ENCODE measurements at regions not wholly inside any gene's neighbourhood (a gene's known extent, or its start where the extent isn't known, plus 50 kb on each side); places are given as distances from the start of the nearest gene placed in this dataset.
"Not testable (repeated sequence)": the region's sequence is repeated elsewhere in the genome, so short reads cannot be mapped to it uniquely, and the experiment has no call there.

- DNase-seq (ENCODE audit: low spot score): no peak
These were observed 326.3 kb downstream of the CHL1 start for GRCh38 chr3:522888-523287.

DNA sequence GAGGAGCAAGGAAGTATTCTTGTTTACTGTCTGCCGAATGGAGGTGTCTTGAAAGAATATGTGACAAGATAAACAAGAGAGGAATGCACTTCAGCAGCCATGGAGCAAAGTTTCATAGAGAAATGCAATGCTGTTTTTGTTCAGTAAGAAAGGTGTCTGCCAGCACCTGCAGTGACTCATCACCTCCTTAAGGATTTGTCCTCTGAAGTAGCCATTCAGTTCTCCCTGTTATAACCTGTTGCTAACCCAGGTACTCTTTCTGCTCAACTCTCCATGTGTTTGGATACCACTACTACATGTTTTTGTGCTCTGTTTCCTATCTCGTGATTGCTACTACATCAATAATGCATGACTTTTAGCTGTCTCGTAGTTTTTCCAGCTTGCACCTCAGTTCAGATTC is 328.9 kb downstream of the CHL1 start:
- DNase-seq (ENCODE audit: low spot score): no peak

DNA sequence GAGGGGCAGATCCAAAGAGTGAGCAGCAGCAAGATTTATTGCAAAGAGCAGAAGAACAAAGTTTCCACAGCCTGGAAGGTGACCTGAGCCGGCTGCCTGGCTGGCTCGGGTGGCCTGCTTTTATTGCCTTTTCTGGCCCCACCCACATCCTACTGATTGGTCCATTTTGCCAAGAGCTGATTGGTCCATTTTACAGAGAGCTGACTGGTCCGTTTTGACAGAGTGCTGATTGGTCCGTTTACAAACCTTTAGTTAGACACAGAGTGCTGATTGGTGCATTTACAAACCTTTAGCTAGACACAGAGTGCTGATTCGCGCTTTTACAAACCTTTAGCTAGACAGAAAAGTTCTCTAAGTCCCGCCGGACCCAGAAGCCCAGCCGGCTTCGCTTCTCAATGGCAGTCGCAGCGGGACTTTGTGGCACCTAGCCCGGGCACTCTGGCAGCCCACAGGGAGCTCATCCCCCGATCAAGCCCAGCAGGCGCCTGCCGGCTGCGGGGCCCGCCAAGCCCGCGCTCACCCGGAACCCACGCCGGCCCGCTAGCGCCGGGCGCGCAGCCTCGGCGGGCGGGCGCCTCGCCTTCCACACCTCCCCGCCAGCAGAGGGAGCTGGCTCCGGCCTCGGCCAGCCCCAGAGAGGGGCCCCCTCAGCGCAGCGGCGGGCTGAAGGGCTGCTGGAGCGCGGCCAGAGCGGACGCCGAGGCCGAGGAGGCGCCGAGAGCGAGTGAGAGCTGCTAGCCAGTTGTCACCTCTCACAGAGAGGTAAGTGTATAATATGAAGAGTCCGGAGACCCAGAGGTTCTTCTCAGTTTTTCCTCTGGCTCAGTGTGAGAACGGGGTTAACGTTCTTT is 339.2 kb downstream of the CHL1 start:
- no peak for DNase-seq (ENCODE audit: low spot score)

GRCh38 chr3:536417-536813 is 339.9 kb downstream of the CHL1 start:
- no peak for DNase-seq (ENCODE audit: low spot score)

GRCh38 chr3:541062-541801 is 344.7 kb downstream of the CHL1 start:
- DNase-seq (ENCODE audit: low spot score): no peak

DNA sequence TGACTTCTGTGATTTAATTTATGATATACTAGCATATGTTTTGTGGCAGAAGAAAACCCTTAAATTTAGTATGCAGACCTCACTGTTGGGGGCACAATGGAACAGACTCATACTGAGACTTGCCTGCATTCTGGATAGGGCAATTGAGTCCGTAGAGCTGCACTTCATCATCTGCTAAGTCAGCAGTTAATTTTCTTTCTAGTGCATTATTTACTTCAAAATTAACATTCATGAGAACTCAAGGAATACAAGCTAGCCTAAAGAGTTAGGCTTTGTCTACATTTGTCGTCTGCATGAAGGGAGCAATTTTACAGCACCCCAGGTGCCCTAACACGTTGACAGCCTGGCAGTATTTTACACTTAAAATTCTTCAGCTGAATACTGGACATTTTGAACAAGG is 345.5 kb downstream of the CHL1 start:
- DNase-seq (ENCODE audit: low spot score): no peak

DNA sequence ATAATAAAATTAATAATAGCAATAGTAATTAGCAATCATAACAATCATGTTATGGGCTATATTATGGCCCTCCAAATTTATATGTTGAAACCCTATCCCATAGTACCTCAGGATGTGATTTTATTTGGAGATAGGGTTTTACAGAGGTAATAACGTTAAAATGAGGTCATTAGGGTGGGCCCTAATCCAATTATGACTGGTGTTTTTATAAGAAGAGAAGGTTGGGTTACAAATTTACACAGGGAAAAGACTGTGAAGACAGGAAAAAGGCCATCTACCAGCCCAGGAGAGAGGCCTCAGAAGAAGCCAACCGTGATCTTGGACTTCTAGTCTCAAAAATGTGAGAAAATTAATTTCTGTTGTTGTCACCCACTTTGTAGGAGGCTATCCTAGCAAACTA is 353.1 kb downstream of the CHL1 start:
- no peak for DNase-seq (ENCODE audit: low spot score)

GRCh38 chr3:550471-550870 is 353.9 kb downstream of the CHL1 start:
- no peak for DNase-seq (ENCODE audit: low spot score)

- no peak for DNase-seq (ENCODE audit: low spot score)
These were observed 361.4 kb downstream of the CHL1 start for GRCh38 chr3:557972-558371.

DNA sequence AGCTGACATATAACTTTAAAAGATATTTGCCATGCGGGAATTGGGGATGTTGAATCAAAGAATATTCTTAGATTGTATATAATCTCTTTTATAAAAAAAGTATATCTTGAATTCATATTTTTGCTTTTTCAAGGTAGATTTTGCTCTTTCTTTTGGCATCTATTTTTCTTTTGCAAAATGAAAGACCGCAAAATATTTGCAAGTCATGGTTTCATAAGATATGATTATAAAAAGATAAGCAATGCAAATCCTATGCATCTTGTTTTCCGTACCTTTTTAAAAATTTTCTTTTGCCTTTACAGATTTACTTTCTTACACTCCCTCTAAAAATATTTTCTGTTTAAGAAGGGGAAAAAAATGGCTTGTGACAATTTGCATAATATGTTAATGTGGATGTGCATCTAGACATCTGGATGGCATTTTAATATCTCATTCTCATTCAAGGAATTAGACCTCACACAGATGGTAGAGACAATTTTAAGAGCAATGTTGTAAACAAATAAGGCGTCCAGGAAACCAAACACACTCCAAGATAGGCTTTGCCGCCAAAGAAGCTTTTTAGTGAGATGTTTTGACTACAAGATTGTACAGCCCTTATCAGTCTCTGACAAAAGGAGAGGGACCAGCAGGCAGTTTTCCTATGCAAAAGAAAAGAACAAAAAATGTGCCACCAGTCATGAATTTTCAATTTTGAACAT is 371.1 kb downstream of the CHL1 start:
- no peak for DNase-seq (ENCODE audit: low spot score)

- DNase-seq (ENCODE audit: low spot score): not testable (repeated sequence)
These were observed 383.0 kb downstream of the CHL1 start for GRCh38 chr3:579529-579928.

- DNase-seq (ENCODE audit: low spot score): not testable (repeated sequence)
These were observed 392.5 kb downstream of the CHL1 start for GRCh38 chr3:589066-589465.

DNA sequence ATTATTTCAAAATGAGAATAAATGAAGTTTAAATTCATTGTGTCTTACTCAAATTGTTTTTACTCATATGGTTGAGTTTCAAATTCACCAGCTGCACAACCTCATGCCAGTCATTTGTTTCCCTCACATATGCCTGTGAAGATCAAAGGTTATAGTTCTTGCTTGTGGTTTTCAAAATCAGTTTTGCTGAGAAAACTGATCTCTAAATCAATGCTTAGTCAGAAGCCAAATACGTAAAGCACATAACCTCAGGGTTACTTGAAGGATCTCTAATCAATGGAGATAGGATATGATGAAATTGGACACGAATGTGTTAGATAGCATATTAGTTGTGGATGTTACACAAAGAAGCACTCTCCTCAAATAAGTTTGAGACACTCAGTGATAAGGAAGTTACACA is 400.7 kb downstream of the CHL1 start:
- DNase-seq (ENCODE audit: low spot score): not testable (repeated sequence)

- not testable (repeated sequence) for DNase-seq (ENCODE audit: low spot score)
These were observed 401.2 kb downstream of the CHL1 start for GRCh38 chr3:597746-598145.

DNA sequence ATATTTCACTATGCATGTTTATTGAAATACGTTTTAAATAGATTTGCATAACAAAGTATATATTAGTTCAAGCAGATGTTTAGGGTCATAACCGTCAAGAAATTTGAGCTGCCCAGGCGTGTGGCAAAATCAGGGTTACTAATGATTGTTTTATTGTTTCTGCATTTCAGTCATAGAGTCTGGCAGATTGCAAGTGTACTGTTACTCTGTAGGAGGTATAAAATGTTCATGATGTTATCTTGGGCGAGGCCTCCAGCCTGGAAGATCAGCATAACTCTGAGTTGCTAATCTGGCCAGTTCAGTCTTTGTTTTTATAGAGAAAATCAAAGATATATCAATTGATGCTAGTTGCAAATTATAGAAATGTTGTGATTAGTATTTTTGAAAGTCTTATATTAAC is 410.9 kb downstream of the CHL1 start:
- DNase-seq (ENCODE audit: low spot score): not testable (repeated sequence)

- no peak for DNase-seq (ENCODE audit: low spot score)
These were observed 425.2 kb downstream of the CHL1 start for GRCh38 chr3:621714-622113.

DNA sequence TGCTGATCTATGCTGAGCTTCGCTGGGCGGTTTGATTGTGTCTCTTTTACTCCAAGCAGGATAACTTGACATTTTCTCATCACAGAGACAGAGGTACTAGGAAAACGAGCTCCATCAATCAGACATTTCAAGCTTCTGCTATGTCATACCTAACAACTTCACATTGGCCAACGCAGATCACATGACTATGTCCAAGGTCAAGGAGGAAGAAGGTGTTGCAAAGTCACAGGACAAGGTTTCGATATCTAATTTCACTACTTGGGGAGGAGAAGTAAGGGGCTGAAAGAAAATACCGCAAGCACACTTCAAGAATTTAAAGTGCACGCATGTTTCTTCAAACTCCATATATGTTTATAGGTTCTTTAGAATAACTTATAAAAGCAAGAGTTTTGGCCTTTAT is 425.8 kb downstream of the CHL1 start:
- DNase-seq (ENCODE audit: low spot score): no peak

GRCh38 chr3:623914-624545 is 427.5 kb downstream of the CHL1 start:
- no peak for DNase-seq (ENCODE audit: low spot score)

GRCh38 chr3:632571-633170 is 436.1 kb downstream of the CHL1 start:
- DNase-seq (ENCODE audit: low spot score): no peak

DNA sequence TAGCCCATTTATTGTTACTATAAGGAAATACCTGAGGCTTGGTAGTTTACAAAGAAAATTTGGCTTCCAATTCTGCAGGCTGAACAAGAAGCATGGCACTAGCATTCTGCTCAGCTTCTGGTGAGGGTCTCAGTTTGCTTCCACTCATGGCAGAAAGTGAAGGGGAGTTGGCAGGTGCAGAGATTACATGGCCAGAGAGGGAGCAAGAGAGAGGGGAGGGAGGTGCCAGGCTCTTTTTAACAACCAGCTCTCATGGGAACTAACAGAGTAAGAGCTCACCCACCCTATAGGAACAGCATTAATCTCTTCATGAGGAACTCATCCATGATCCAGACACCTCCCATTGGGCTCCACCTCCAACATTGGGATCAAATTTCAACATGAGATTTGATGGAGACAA is 437.9 kb downstream of the CHL1 start:
- no peak for DNase-seq (ENCODE audit: low spot score)

GRCh38 chr3:635393-635792 is 438.8 kb downstream of the CHL1 start:
- DNase-seq (ENCODE audit: low spot score): no peak

- DNase-seq (ENCODE audit: low spot score): no peak
These were observed 446.8 kb downstream of the CHL1 start for GRCh38 chr3:643376-643775.

Measured in AG08395 (cell line).